Trophoblast cell (in vitro differentiated cells and primary cell): ENCODE measurements at regions not wholly inside any gene's neighbourhood (a gene's known extent, or its start where the extent isn't known, plus 50 kb on each side); places are given as distances from the start of the nearest gene placed in this dataset.

ENCODE experiments used
- DNase-seq, 2 donors: peaks; one replicate each; pipeline ENCODE4 v3.0.0-alpha.2; 2016
- H2AFZ ChIP-seq: 2 replicates; pipeline ENCODE4 v1.6.1; 2013; ENCODE audit warnings: low read length, moderate library complexity, mild to moderate bottlenecking; ENCODE audit not compliant: insufficient read depth, poor library complexity
- H2AK5ac ChIP-seq: 2 replicates; pipeline ENCODE4 v1.6.1; 2013; ENCODE audit warnings: mild to moderate bottlenecking, low read length
- H2BK120ac ChIP-seq: 2 replicates; pipeline ENCODE4 v1.6.1; 2013; ENCODE audit warnings: low read length, mild to moderate bottlenecking, moderate library complexity; ENCODE audit not compliant: insufficient read depth, poor library complexity
- H2BK12ac ChIP-seq: 2 replicates; pipeline ENCODE4 v1.6.1; 2013; ENCODE audit warnings: mild to moderate bottlenecking, low read length, moderate library complexity
- H2BK5ac ChIP-seq: 2 replicates; pipeline ENCODE4 v1.6.1; 2013; ENCODE audit warnings: low read length, low read depth, moderate library complexity, mild to moderate bottlenecking; ENCODE audit not compliant: poor library complexity
- H3K14ac ChIP-seq: 2 replicates; pipeline ENCODE4 v1.6.1; 2013; ENCODE audit warnings: mild to moderate bottlenecking, low read length
- H3K18ac ChIP-seq: 2 replicates; pipeline ENCODE4 v1.6.1; 2013; ENCODE audit warnings: mild to moderate bottlenecking, low read length
- H3K23ac ChIP-seq: 2 replicates; pipeline ENCODE4 v1.6.1; 2013; ENCODE audit warnings: low read length
- H3K27ac ChIP-seq: 2 replicates; pipeline ENCODE4 v1.5.1; 2013; ENCODE audit warnings: low read depth, mild to moderate bottlenecking, inconsistent platforms, low read length, moderate library complexity
- H3K27me3 ChIP-seq: 2 replicates; pipeline ENCODE4 v1.6.1; 2013; ENCODE audit warnings: inconsistent platforms, mild to moderate bottlenecking, low read length, moderate library complexity; ENCODE audit not compliant: insufficient read depth
- H3K36me3 ChIP-seq, 2 experiments: 1 replicate in 1 of 2; 2 replicates in 1 of 2; pipeline ENCODE4 v1.6.1; 2013; ENCODE audit warnings: low read length in 2 of 2, mild to moderate bottlenecking in 2 of 2, moderate library complexity in 1 of 2; ENCODE audit not compliant: insufficient read depth in 2 of 2, control insufficient read depth in 1 of 2
- H3K4ac ChIP-seq: 2 replicates; pipeline ENCODE4 v1.6.1; 2013; ENCODE audit warnings: low read depth, mild to moderate bottlenecking, low read length, moderate library complexity
- H3K4me1 ChIP-seq, 2 experiments: 1 replicate in 1 of 2; 2 replicates in 1 of 2; pipeline ENCODE4 v1.6.1; 2013; ENCODE audit warnings: low read length in 2 of 2, mild to moderate bottlenecking in 2 of 2, moderate library complexity in 1 of 2; ENCODE audit not compliant: insufficient read depth in 2 of 2, control insufficient read depth in 1 of 2
- H3K4me2 ChIP-seq: 2 replicates; pipeline ENCODE4 v1.6.1; 2013; ENCODE audit warnings: inconsistent platforms, mild to moderate bottlenecking, low read length, moderate library complexity
- H3K4me3 ChIP-seq: 2 replicates; pipeline ENCODE4 v1.5.1; 2013; ENCODE audit warnings: mild to moderate bottlenecking, low read depth, low read length, inconsistent platforms
- H3K79me1 ChIP-seq: one replicate; pipeline ENCODE4 v1.6.1; 2013; ENCODE audit warnings: low read length
- H3K79me2 ChIP-seq: 2 replicates; pipeline ENCODE4 v1.6.1; 2013; ENCODE audit warnings: low read length, mild to moderate bottlenecking; ENCODE audit not compliant: control insufficient read depth, insufficient read depth, poor library complexity
- H3K9ac ChIP-seq: 2 replicates; pipeline ENCODE4 v1.6.1; 2013; ENCODE audit warnings: mild to moderate bottlenecking, low read length
- H3K9me3 ChIP-seq: 2 replicates; pipeline ENCODE4 v1.6.1; 2013; ENCODE audit warnings: low read depth, mild to moderate bottlenecking, control low read depth, inconsistent platforms, low read length; ENCODE audit not compliant: insufficient read depth
- H4K12ac ChIP-seq: 2 replicates; pipeline ENCODE4 v1.6.1; 2013; ENCODE audit warnings: low read depth, mild to moderate bottlenecking, low read length, moderate library complexity
- H4K8ac ChIP-seq: 2 replicates; pipeline ENCODE4 v1.6.1; 2013; ENCODE audit warnings: low read depth, mild to moderate bottlenecking, low read length, moderate library complexity
- H4K91ac ChIP-seq: one replicate; pipeline ENCODE4 v1.6.1; 2013; ENCODE audit warnings: low read depth, mild to moderate bottlenecking, low read length, moderate library complexity
- WGBS: extraction: QIAGEN DNeasy Blood & Tissue Kit; methylation state at CpG from one replicate; pipeline ENCODE4 v1.1.7; 2013; ENCODE audit warnings: missing lambda C conversion rate; ENCODE audit not compliant: insufficient read length, insufficient coverage; ENCODE audit errors: extremely low coverage; 5-methylcytosine and 5-hydroxymethylcytosine counted together

DNA sequence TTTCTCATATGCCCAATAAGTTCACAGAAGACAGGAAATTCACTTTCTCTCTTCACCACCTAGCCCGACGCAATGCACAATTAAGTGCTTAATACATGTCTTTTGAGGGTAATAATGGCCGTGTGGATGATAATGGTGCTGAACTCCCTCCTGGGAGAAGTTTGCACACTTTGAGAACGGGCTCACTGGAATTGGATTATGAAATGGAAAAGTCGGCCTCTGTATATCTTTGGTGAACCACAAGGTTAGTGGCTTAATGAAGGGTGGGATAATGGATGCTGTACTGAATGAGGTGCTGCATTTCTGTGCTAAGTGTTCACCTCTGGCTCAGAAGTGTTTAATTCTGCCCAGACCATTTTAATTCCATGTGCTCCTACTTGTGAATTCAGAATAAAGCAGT is 207.5 kb downstream of the IRX2 start:
- Histone ChIP-seq H3K36me3 (no peaks in the 10 kb centered on the region), H3K4me3 (no peak overlapping the region), H3K27me3 (no peaks in the 10 kb centered on the region), H4K8ac (no peak overlapping the region), H3K79me1 (no peaks in the 10 kb centered on the region), H3K79me2 (no peaks in the 10 kb centered on the region), H3K4ac (no peak overlapping the region), H2BK120ac (no peak overlapping the region), H3K4me2 (no peak overlapping the region), H3K4me1 (no peaks in the 10 kb centered on the region), H3K14ac (no peak overlapping the region), H2AFZ (no peak overlapping the region), H4K12ac (no peak overlapping the region), H3K18ac (no peak overlapping the region), H3K9me3 (peaks cover 4% of the 10 kb centered on the region), H3K23ac (no peak overlapping the region), H2BK12ac (no peak overlapping the region), H3K9ac (no peak overlapping the region), H2BK5ac (no peak overlapping the region), H4K91ac (no peak overlapping the region), H3K27ac (no peak overlapping the region), H2AK5ac (no peak overlapping the region)
- DNase-seq: no peak
- WGBS: no CpG with 5 or more reads among the region's 5 CpGs

DNA sequence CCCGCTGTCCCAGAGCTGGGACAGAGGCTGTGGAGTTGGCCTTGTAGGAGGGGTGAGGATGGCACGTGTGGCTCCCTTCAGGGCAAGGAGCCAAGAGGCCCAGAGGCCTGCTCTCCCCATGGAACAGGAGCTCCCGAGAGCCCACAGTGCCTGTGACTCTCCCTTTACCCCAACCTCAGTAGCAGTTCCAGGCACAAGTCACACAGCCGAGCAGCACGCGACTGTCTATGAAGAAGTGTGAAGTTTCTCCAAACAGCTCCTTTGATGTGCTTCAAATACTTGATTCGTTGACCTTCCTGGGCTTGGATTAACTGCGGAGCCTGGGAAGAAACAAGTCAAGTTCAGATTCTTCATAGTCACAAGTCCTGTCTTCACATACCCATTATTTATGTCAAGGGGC is 208.7 kb downstream of the IRX2 start:
- Histone ChIP-seq H3K4ac (no peak overlapping the region), H3K4me1 (no peaks in the 10 kb centered on the region), H3K27ac (no peak overlapping the region), H3K79me1 (no peaks in the 10 kb centered on the region), H3K27me3 (no peaks in the 10 kb centered on the region), H2AFZ (no peak overlapping the region), H3K9ac (no peak overlapping the region), H2AK5ac (no peak overlapping the region), H3K14ac (no peak overlapping the region), H4K8ac (no peak overlapping the region), H3K36me3 (no peaks in the 10 kb centered on the region), H3K9me3 (peaks cover 4% of the 10 kb centered on the region), H4K91ac (no peak overlapping the region), H4K12ac (no peak overlapping the region), H2BK5ac (no peak overlapping the region), H2BK120ac (no peak overlapping the region), H3K4me2 (no peak overlapping the region), H3K18ac (no peak overlapping the region), H2BK12ac (no peak overlapping the region), H3K23ac (no peak overlapping the region), H3K4me3 (no peak overlapping the region), H3K79me2 (no peaks in the 10 kb centered on the region)
- DNase-seq: no peak
- no CpG with 5 or more reads among the region's 8 CpGs for WGBS

DNA sequence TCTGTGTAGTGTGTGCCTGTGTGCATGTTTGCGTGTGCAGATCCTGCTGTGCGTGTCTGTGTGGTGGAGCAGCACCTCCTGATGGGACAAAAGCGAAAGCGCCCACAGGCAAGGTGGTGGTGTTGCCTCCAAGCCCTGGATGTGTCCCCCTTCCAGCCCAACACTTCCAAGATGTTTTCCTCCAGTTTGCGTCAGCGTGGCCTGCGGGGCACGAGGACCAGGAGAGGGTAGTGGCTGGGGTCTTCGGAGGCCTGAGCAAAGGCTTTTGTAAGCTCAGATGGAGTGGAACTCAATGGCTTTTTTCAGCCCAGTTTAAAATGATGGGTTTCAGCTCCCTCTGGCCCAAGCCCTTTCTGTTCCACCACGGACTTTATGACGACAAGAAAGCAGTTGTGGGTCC is 209.5 kb downstream of the IRX2 start:
- Histone ChIP-seq H4K12ac (no peak overlapping the region), H4K91ac (no peak overlapping the region), H2BK120ac (no peak overlapping the region), H2AK5ac (no peak overlapping the region), H3K36me3 (no peaks in the 10 kb centered on the region), H2BK5ac (no peak overlapping the region), H3K79me2 (no peaks in the 10 kb centered on the region), H2AFZ (no peak overlapping the region), H3K14ac (no peak overlapping the region), H3K4ac (no peak overlapping the region), H3K18ac (no peak overlapping the region), H4K8ac (no peak overlapping the region), H3K9ac (no peak overlapping the region), H3K79me1 (no peaks in the 10 kb centered on the region), H2BK12ac (no peak overlapping the region), H3K4me3 (peak overlapping the region; percentile 13), H3K27ac (no peak overlapping the region), H3K23ac (no peak overlapping the region), H3K4me1 (no peaks in the 10 kb centered on the region), H3K27me3 (no peaks in the 10 kb centered on the region), H3K4me2 (no peak overlapping the region), H3K9me3 (peaks cover 4% of the 10 kb centered on the region)
- WGBS: no CpG with 5 or more reads among the region's 11 CpGs
- DNase-seq: no peak

DNA sequence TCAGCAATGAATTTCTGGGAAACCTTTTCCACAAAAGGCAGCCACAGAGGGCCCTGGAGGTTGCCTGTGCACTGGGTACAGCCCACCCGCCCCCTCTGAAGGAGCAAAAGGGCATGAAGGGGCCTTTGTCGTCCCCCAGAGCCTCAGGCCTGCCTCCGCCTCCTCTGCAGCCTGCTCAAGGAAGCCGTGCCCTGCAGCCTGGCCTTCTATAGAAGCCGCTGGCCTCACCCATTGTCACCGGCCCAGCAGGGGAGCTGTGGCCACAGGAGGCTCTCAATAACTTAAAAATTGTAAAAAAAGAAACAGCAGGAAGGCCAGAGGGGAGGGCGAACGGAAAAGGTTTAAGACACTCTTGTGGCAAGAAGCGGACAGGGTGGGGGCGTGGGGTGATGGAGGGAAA is 213.3 kb downstream of the IRX2 start:
- no peak overlapping the region for H4K12ac ChIP-seq
- DNase-seq: no peak

More for the DNA sequence above, 213.3 kb downstream of the IRX2 start:
- H3K4me3 ChIP-seq: no peak overlapping the region
- H3K4me2 ChIP-seq: no peak overlapping the region
- no peak overlapping the region for H4K8ac ChIP-seq
- H3K4ac ChIP-seq: no peak overlapping the region
- no CpG with 5 or more reads among the region's 10 CpGs for WGBS
- H3K36me3 ChIP-seq: no peaks in the 10 kb centered on the region
- no peaks in the 10 kb centered on the region for H3K27me3 ChIP-seq
- no peak overlapping the region for H2BK120ac ChIP-seq
- H3K9ac ChIP-seq: no peak overlapping the region
- H3K79me1 ChIP-seq: no peaks in the 10 kb centered on the region
- no peak overlapping the region for H3K14ac ChIP-seq
- no peak overlapping the region for H4K91ac ChIP-seq
- no peak overlapping the region for H3K27ac ChIP-seq
- H3K4me1 ChIP-seq: no peaks in the 10 kb centered on the region
- no peak overlapping the region for H3K23ac ChIP-seq
- no peak overlapping the region for H2BK12ac ChIP-seq
- H3K79me2 ChIP-seq: no peaks in the 10 kb centered on the region
- H2AFZ ChIP-seq: no peak overlapping the region
- H2BK5ac ChIP-seq: no peak overlapping the region
- no peak overlapping the region for H2AK5ac ChIP-seq
- no peak overlapping the region for H3K18ac ChIP-seq
- peaks cover 11% of the 10 kb centered on the region for H3K9me3 ChIP-seq
